Middle frontal gyrus (tissue), 1 donor: ENCODE measurements at regions not wholly inside any gene's neighbourhood (a gene's known extent, or its start where the extent isn't known, plus 50 kb on each side); places are given as distances from the start of the nearest gene placed in this dataset.
"Not testable (repeated sequence)": the region's sequence is repeated elsewhere in the genome, so short reads cannot be mapped to it uniquely, and the experiment has no call there.

Source experiments
- DNase-seq: peaks from one replicate; pipeline ENCODE4 v3.0.0-alpha.2; 2015; ENCODE audit warnings: low spot score; ENCODE audit errors: extremely low spot score

DNA sequence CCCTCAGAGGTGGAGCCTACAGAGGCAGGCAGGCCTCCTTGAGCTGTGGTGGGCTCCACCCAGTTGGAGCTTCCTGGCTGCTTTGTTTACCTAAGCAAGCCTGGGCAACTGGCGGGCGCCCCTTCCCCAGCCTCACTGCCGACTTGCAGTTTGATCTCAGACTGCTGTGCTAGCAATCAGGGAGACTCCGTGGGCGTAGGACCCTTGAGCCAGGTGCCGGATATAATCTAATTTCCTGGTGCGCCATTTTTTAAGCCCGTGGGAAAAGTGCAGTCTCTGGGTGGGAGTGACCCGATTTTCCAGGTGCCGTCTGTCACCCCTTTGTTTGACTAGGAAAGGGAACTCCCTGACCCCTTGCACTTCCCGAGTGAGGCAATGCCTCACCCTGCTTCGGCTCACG lies 769.1 kb upstream of the SEMA6A start:
- DNase-seq = not testable (repeated sequence)

DNA sequence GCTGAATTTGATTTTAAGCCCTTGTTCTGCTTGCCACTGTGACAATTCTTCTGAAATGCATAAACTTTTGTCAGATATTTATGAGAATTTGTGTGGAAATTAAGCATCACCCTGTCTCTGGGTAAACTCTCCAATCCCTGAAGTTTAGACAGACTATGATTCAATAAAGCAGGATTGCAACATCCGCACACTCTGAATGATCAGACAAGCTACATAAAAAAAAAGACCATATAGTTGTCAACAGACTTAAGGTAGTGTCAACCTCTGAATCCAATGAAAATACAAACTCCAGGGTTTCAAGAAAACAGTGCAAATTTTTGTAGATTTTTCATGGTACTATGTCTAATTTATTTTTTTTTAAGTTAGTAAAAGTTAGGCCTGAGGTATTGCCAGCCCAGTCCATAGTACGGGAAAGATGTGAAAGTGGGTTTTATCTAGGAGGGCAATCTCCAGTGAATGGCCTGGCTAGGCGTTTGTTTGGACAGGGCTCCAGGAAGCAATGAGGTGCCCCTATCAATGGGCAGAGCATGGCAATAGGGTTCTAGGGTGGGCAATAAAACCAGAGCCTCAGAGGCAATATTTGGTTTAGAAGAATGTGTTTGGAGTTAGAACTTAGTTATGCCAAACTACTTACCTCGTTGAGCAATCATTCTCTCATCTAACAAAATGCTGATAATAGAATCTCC lies 762.6 kb upstream of the SEMA6A start:
- DNase-seq = no peak

DNA sequence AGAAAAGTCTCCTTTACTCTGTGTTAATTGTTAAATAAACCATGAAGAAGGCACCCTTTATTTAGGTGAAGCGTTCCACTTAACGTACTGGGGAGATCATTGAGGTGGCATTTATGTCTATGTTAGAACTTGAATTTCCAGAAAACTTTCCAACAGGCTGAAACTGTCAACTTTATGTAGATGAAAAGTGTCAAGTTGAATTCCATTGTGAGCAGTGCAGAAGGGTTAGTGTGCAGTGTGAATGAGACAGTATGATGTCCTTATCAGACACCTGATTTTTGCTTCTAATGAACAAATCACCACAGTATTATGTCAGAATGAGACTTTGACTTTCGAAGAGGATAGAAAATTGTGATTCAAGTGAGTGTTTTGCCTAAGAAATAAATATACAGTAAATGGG lies 761.6 kb upstream of the SEMA6A start:
- DNase-seq = no peak

DNA sequence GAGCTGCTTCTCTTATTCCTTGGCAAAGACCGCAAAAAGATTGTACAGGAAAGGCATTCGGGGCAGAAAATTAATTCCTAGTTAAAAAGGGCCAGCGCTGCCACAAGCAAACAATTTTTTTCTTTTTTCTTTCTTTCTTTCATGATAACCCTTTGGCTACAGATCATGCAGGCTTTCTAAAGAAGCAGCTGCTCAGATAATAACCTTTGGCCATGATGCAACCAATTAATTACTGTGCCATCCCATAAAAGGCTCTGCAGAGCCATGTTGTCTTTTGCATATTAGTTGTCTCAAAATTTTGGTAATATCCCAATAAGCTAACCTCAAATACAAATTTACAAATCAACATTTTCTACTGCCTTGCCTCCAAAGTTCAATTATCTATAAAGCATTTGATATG lies 758.4 kb upstream of the SEMA6A start:
- DNase-seq = no peak

DNA sequence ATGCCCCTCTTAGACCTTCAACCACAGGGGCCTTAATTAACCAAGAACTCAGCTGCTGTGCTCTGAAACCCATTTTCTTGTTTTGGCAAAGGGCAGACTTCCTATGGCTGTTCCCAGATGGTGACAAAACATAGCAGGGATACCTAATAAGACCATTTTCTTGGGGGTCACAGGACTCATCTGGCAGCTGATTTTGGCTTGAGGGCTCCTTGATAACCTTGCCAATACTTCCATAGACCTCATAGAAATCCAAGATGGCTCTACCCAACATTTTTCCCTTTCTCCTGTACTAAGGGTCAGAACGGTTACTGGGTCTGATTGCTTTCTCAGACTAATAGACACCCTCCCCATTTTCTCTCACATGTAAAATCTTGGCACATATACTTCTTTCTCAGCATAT lies 757.7 kb upstream of the SEMA6A start:
- no peak for DNase-seq

DNA sequence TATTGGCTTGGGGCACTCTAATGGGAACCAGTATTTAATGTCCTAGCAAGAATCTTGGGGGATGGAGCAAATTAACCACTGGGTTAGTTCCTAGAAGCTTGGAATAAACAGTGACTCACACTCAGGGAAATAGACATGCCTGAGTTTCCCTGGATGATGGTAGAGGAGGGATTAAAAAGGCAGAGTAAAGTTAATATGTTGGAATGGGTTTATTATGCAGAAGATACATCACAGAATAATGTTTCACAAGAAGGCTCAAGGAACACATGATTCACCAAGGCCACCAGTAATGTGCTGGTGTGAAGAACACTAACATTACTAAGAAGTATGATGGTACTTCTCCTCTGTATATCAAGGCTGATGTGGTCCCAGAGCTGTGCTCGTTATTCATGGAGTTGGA lies 752.9 kb upstream of the SEMA6A start:
- DNase-seq = no peak

DNA sequence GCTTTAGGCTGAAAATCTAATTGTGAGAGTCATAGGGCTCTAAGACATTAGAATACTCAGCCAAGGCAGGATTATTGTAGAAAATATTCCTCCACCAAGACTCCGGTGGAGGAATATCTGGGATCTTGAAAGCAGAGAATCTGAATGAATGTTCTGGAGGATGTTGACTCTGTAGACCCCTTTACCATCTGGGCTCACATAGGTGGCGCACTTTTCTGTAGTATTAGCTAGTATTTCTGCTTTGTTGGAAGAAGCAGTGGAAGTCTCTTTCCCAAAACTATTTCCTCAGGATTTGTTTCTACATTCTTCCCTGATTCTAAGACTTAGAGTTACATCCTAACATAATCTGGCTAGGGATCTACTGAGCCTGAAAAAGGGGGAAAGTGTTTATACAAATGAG lies 752.4 kb upstream of the SEMA6A start:
- DNase-seq = no peak

DNA sequence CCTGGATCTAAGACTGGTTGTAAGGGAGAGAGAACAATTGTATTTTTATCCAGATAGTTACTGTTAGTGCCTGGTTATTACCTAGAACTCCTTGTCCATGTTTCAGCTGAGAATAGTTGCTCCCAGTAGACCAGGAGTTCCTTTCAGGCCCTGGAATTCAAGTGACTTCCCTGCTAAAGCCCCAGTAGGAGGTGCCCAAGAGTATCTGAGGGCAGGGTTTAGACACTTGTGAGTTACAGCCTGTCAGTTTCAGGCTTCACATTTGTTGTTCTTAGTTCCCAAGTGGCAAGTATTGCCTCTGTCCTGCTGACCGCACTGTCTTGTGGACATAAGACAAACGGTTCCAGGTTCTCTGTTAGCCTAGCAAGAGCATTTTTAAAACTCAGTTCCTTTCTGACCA lies 743.9 kb upstream of the SEMA6A start:
- DNase-seq = no peak

DNA sequence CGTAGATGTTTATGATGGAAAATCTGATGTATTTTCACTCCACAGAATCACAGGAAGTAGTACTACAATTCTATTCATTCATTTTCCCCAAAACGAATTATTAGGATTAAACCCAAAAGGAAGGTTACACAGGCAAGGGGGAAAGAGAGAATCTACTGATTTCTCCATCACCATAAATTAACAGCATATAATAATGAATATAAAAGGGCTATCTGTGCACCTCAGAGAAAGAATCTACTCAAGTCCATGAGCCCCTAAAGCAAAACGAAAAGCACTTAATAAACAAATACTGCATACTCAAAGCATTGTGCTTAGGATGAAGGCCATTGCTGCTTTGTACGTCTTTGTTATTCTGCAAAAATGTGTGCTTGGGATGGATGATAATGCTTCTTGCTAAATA lies 740.5 kb upstream of the SEMA6A start:
- no peak for DNase-seq

DNA sequence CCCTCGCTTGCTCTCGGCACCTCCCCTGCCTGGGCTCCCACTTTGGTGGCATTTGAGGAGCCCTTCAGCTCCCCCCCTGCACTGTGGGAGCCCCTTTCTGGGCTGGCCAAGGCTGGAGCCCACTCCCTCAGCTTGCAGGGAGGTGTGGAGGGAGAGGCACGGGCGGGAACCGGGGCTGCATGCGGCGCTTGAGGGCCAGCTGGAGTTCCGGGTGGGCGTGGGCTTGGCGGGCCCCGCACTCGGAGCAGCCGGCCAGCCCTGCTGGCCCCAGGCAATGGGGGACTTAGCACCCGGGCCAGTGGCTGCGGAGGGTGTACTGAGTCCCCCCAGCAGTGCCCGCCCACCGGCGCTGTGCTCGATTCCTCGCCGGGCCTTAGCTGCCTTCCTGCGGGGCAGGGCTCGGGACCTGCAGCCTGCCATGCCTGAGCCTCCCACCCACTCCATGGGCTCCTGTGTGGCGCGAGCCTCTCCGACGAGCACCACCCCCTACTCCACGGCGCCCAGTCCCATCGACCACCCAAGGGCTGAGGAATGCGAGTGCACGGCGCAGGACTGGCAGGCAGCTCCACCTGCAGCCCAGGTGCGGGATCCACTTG lies 730.0 kb upstream of the SEMA6A start:
- not testable (repeated sequence) for DNase-seq

DNA sequence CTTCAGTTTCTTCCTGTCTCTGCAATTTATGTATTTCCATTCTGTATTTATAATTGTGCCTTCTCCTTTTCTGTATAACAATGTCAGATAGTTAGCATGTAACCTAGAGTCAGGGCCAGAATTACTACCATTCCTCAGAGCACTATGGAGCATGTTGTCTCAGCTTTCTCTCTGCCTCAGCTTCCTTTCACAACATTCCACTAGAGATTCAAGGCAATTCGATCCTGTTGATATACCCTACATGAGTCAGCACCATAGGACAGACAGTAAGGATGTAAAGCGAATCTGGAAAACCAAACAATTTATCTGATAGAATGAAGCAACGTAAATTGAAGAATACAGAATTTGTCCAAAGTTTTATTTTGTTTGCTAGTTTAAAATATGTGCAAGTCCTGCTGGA lies 728.3 kb upstream of the SEMA6A start:
- no peak for DNase-seq

DNA sequence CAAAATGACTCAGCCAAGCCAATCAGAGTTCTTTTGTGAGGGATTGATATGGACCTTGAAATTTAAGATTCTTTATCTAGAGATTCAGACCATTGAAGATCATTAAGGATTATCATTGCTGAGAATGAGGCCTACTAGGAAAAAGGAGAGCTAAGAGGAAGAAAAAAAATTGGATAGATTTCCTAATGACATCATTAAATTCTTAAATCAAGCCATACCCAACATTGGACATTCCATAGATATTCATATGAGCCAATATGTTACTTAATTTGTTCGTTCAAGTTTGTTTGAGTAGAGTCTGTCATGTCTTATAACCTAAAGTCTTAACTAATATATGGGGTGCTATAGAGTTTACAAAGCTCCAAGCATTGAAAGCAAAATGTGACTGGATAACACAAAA lies 727.9 kb upstream of the SEMA6A start:
- no peak for DNase-seq

DNA sequence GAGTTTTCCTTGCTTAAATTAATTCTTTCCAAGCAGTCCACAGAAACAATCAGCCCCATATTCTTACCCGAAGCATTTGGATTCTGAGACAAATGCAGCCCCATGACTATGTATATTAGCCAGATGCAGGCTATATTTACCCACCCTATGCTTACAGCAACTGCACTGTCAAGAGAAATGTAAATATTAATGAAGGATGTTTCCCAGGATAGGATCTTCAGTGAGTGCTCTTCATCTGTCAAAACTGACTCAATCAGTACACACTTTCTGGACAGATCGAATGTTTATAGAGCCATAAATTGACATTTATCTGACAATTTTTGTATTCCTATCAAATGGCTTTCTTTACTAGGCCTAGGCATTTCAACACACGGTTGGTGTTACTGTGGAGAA lies 725.3 kb upstream of the SEMA6A start:
- no peak for DNase-seq

DNA sequence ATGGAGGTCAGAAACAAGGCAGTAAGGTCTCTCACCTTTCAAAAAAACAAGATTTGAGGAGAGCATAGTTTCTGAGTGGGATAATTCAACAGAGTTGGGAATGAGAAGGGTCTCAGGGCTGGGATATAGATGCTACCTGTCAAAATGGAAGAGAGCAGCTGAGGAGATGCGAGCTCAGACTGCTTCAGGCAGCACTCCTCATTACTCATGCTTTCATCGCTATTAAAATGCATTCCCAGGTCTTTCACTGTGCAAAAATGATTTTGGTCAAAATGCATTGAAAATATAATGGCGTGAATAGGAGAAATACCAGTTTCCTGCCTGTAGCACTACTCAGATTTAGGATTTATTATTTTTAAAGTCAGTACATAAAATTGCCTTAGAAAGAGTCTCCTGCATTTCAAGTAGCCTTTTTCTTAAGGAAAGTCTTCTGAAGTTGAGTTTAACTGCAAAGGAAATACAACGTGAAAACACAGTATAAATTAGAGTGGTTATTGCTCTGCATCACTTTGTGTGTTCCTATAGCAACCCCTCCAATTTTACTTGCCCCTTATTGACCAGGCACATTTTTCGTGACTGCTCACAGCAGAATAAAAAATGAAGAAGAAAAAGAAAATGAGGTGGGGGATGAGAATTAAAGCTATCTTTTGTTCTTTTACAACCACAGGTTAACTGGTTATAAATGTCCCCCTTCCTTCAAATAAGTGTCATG lies 724.8 kb upstream of the SEMA6A start:
- no peak for DNase-seq

DNA sequence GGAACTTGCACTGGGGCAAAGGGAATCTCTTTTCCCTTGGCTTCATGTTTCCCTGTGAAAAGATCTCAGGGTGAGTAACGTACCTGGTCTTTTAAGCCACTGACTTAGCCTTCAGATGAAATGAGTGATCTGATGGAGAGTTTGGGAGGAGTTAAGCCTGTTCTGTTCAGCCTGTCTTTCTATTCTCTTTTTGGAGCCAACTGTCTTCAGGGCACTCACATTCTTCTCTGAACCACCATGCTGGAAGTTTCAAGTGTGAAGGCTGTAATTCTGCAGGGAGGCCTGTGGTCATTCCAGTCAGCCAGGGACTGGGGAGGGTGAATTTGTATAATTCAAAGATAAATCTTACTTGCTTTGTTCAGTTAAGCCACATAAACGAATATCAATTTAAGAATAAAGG lies 722.2 kb upstream of the SEMA6A start:
- no peak for DNase-seq

DNA sequence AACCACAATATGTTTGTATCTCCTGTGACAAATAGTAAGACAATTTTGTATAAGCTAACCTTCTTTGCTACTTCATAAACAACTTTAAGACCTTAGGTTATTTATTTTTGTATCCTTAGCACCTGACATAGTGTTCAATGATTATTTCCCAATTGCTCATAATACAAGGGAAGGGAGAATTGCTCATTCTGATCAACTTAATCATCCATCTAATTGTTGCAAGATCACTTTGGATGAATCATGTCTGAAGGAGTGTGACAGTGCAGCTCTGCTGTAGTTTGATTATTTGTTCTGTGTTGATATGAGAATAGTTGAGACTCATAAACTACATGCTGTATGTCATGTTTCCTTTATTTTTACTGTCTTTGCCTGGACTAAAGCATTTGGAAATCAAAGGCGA lies 721.3 kb upstream of the SEMA6A start:
- no peak for DNase-seq

DNA sequence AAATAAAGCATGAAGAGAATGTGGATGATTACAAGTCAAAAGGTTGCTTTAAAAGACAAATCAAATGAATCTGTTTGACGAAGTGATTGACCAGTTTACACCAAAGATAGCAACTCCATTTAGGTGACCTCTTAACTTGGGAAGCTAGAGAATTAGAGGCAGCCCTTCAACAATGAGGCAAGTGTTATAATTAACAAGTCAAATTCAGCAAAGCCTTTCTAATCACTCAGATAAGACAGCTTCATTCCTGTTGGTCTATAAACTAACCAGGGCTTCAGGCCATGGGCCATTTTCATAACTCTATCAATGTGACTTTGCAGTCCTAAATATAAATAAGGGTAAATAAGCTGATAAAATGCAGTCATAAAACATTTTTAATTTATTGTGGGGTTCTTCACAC lies 712.2 kb upstream of the SEMA6A start:
- no peak for DNase-seq

DNA sequence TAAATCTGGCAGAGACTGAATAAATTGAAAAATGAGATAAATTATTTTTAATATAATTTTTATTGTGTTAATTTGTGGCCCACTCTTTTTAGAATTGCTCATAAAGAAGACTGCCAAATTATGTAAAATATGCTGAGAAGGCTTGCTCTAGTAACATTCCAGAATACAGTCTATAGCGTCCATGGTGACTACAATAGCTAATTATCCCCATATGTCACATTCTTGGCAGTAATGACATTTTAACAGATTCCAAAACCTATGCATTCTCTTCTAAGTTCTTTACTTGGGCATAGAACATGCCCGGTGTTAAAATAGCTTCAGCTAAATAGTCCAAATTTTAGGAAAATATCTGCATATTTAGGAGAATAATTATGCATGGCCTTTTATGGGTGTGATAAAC lies 697.0 kb upstream of the SEMA6A start:
- DNase-seq = no peak

DNA sequence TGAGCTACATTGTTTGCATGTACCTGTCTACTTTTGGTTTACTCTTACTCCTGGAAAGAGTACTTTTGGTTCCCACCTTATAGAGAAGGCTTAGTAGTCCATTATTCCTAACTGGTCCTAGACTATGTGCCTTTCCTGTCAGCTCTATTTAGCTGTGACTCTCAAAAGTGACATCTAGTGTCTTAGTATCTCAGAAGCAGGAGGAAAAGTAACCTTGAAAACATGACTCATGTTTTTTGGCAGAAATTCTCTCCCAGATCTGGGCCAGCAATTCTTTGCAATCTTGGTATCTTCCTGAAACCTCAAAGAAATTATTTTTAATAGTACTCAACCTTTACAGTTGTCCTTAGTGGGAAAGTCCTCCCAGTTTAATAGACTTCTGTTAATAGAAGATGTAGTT lies 691.7 kb upstream of the SEMA6A start:
- DNase-seq = no peak

DNA sequence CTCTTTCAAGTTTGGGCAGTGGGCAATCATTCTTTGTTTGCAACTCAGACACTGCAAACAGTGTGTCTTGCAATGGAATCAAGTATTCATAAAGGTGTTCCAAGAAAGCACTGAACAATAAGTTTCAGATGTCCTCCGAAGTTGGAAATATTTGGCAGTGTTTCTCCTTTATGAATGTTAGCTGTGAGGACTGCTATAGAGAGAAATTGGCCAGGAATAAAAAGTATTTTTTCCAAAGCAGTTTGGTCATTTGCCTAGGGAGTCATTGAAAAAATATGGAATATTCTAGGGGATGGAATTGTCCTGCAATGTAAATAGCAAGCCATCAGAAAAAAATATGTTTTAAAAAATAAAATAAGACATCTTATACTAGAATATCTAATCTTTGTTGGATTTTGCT lies 688.6 kb upstream of the SEMA6A start:
- no peak for DNase-seq

DNA sequence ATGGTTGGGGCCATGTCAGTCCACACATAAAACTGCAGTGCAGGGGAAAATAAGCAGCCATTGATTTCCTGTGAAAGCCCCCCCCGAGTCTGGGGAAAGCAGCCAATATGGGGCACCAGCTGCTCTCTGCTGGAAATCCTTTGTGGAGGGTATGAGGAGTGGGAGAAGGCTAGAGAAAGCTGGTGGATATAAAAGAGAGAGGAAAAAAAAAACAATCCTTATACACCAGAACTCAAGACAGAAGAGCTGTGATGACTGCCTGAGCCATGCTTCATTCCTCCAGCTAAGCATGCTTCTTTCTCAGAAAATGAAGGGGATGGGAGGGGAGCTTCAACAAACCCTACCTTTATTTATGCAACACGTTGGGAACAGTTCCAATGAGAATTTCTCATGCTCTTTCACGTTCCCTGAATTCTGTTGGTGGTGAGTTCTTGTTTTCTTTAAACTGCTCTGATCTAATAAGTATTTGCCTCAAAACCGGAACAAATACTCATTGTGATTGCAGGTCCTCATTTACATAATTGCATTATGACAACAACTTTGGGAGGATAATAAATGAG lies 688.0 kb upstream of the SEMA6A start:
- DNase-seq = no peak

DNA sequence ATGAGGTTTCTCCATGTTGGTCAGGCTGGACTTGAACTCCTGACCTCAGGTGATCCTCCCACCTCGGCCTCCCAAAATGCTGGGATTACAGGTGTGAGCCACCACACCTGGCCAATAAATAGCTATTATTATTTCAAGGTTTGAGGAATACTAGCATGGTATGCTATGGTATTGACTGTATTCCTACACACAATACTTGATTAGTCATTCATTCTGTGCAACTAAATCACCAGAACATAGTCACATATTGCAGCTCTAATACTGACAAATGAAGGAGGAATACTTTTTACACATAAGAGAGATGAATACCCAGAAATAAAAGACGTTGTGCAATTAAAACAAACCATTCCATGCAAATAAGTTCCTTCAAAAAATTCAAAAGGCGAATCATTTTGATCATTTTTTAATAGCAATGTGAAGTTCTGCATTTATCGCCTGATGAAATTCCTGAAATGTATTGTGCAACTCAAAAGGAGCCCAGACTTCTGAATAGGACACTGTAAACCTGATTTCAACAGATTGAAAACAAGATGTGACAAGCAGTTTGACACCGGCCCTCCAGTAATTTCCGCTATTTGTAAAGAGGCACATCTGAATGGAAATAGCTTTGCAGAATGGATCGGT lies 687.4 kb upstream of the SEMA6A start:
- DNase-seq = no peak
